Smooth muscle cell (in vitro differentiated cells): ENCODE measurements at regions not wholly inside any gene's neighbourhood (a gene's known extent, or its start where the extent isn't known, plus 50 kb on each side); places are given as distances from the start of the nearest gene placed in this dataset.
"Not testable (repeated sequence)": the region's sequence is repeated elsewhere in the genome, so short reads cannot be mapped to it uniquely, and the experiment has no call there.

ENCODE experiments used
- DNase-seq: peaks from one replicate; lab custom pipeline; 2025; ENCODE audit not compliant: unreplicated experiment; lab: John Stamatoyannopoulos, UW
- H2AFZ ChIP-seq: fragments of 200-600 bp; sonication (generic); 2 replicates; pipeline ENCODE4 v1.6.0; 2016; ENCODE audit warnings: antibody characterized with exemption, low read depth, mild to moderate bottlenecking
- H3F3A ChIP-seq: fragments of 200-600 bp; sonication (generic); 2 replicates; pipeline ENCODE4 v1.6.0; 2017; ENCODE audit warnings: antibody characterized with exemption, low read depth
- H3K27ac ChIP-seq: fragments of 200-600 bp; sonication (generic); 2 replicates; pipeline ENCODE4 v1.5.1; 2016; ENCODE audit warnings: low read depth, mild to moderate bottlenecking
- H3K27me3 ChIP-seq: fragments of 200-600 bp; sonication (generic); 2 replicates; pipeline ENCODE4 v1.6.1; 2016; ENCODE audit warnings: low read depth, mild to moderate bottlenecking
- H3K36me3 ChIP-seq: fragments of 200-600 bp; sonication (generic); 2 replicates; pipeline ENCODE4 v1.5.1; 2016; ENCODE audit warnings: low read depth
- H3K4me1 ChIP-seq: fragments of 200-600 bp; sonication (generic); 2 replicates; pipeline ENCODE4 v1.5.1; 2016; ENCODE audit warnings: low read depth
- H3K4me2 ChIP-seq: fragments of 200-600 bp; sonication (generic); 2 replicates; pipeline ENCODE4 v1.6.0; 2016; ENCODE audit warnings: mild to moderate bottlenecking
- H3K4me3 ChIP-seq: fragments of 200-600 bp; sonication (generic); 2 replicates; pipeline ENCODE4 v1.5.1; 2016; ENCODE audit warnings: mild to moderate bottlenecking
- H3K79me2 ChIP-seq: fragments of 200-600 bp; sonication (generic); 2 replicates; pipeline ENCODE4 v1.6.0; 2016; ENCODE audit warnings: low read depth, mild to moderate bottlenecking
- H3K9ac ChIP-seq: fragments of 200-600 bp; sonication (generic); 2 replicates; pipeline ENCODE4 v1.6.0; 2016; ENCODE audit warnings: low read depth
- H3K9me3 ChIP-seq: fragments of 200-600 bp; sonication (generic); replicated peaks from 2 replicates; pipeline ENCODE4 v1.5.1; 2016; ENCODE audit warnings: low read depth
- H4K20me1 ChIP-seq: fragments of 200-600 bp; sonication (generic); 2 replicates; pipeline ENCODE4 v1.6.0; 2016; ENCODE audit warnings: low read depth
- WGBS: methylation state at CpG from one replicate; pipeline ENCODE4 v1.1.7; 2016; ENCODE audit warnings: low lambda C conversion rate; 5-methylcytosine and 5-hydroxymethylcytosine counted together
- TF ChIP-seq, protein P1 (sequence below): fragments of 200-600 bp; sonication (generic); IDR thresholded peaks from 2 replicates; pipeline ENCODE4 v1.5.1; 2017; ENCODE audit warnings: borderline replicate concordance, mild to moderate bottlenecking, antibody characterized with exemption; ENCODE audit not compliant: insufficient read depth, poor library complexity, severe bottlenecking

DNA sequence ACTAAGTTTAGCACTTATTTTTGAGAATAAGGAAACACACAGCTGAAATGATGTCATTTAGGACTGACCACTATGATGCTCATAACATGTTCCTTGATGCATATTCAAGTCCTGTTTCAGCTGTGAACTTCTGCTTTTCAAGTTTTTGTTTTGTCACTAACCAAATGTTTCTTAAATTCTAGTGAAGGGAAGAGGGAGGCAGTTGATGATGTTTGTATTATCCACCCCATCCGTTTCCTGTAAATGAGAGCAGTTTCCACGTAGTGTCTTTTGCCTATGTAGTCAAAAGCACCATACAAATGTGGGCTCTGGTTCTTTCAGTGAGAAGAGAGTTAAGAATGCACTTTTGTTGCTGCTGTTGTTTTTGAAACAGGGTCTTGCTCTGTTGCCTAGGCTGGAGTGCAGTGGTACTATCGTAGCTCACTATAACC, 491.8 kb downstream of the PCNX1 start:
- peaks cover 7% of the 10 kb centered on the region for H3F3A ChIP-seq
- no peaks in the 10 kb centered on the region for H3K36me3 ChIP-seq
- no peak overlapping the region for H3K9ac ChIP-seq
- TF ChIP-seq, protein P1, sequence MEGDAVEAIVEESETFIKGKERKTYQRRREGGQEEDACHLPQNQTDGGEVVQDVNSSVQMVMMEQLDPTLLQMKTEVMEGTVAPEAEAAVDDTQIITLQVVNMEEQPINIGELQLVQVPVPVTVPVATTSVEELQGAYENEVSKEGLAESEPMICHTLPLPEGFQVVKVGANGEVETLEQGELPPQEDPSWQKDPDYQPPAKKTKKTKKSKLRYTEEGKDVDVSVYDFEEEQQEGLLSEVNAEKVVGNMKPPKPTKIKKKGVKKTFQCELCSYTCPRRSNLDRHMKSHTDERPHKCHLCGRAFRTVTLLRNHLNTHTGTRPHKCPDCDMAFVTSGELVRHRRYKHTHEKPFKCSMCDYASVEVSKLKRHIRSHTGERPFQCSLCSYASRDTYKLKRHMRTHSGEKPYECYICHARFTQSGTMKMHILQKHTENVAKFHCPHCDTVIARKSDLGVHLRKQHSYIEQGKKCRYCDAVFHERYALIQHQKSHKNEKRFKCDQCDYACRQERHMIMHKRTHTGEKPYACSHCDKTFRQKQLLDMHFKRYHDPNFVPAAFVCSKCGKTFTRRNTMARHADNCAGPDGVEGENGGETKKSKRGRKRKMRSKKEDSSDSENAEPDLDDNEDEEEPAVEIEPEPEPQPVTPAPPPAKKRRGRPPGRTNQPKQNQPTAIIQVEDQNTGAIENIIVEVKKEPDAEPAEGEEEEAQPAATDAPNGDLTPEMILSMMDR, result no peak
- no peak overlapping the region for H3K27ac ChIP-seq
- H3K4me3 ChIP-seq, result no peak overlapping the region
- WGBS, result 78% methylated on average over 3 of the region's 3 CpGs
- H3K4me1 ChIP-seq, result peaks cover 9% of the 10 kb centered on the region
- H4K20me1 ChIP-seq, result peaks cover 94% of the 10 kb centered on the region
- H3K4me2 ChIP-seq, result no peak overlapping the region
- H2AFZ ChIP-seq, result no peak overlapping the region
- H3K9me3 ChIP-seq, result no peaks in the 10 kb centered on the region
- H3K79me2 ChIP-seq, result peaks cover 88% of the 10 kb centered on the region
- no peak for DNase-seq
- H3K27me3 ChIP-seq, result no peaks in the 10 kb centered on the region

DNA sequence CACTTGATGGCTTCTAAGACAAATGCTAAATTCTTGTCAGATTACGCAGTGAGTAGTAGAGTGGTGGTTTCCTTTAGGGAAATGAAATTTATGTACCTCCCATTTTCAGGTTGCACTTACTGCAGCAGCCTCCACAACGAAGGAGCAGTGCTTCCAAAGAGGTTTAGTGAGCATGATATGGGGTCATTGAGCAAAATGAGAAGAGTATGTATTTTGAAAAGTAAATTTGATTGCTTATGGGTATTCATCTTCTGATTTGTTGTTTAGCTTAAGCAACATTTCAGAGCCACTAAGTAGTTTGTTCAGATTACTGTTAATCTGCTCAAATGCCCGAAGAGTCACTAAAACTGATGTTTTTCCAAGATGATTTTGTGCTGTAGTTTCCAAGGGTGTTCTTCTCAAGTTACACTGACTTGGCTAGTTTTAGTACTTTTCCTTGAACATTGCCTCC, 493.6 kb downstream of the PCNX1 start:
- peaks cover 84% of the 10 kb centered on the region for H3K79me2 ChIP-seq
- H3K4me1 ChIP-seq, result peaks cover 9% of the 10 kb centered on the region
- DNase-seq, result no peak
- peaks cover 88% of the 10 kb centered on the region for H4K20me1 ChIP-seq
- 41% methylated on average over 3 of the region's 3 CpGs for WGBS
- H3K9me3 ChIP-seq, result no peaks in the 10 kb centered on the region
- H3K36me3 ChIP-seq, result no peaks in the 10 kb centered on the region
- TF ChIP-seq, protein P1, result no peak
- H2AFZ ChIP-seq, result no peak overlapping the region
- peak overlapping the region; percentile 8 for H3K4me2 ChIP-seq
- H3K27ac ChIP-seq, result peak overlapping the region; percentile 37
- peaks cover 7% of the 10 kb centered on the region for H3F3A ChIP-seq
- no peak overlapping the region for H3K4me3 ChIP-seq
- no peak overlapping the region for H3K9ac ChIP-seq
- H3K27me3 ChIP-seq, result no peaks in the 10 kb centered on the region

DNA sequence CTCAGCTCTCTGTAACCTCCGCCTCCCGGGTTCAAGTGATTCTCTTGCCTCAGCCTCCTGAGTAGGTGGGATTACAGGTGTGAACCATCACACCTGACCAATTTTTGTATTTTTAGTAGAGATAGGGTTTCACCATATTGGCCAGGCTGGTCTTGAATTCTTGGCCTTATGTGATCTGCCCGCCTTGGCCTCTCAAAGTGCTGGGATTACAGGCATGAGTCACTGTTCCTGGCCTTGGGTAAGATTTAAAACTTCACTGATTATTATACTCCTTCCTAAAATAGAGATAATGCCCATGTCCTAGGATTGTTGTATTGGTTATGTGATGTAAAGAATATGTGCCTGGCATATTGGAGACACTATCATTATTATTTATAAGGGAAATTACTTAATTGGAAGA, 495.2 kb downstream of the PCNX1 start:
- not testable (repeated sequence) for H3K36me3 ChIP-seq, H2AFZ ChIP-seq, H3K4me1 ChIP-seq, DNase-seq, H3F3A ChIP-seq, H3K9ac ChIP-seq, H3K4me3 ChIP-seq, H3K9me3 ChIP-seq, H3K27me3 ChIP-seq
- Histone ChIP-seq H4K20me1 (peaks cover 76% of the 10 kb centered on the region), H3K79me2 (peaks cover 84% of the 10 kb centered on the region), H3K27ac (peak overlapping the region; percentile 25), H3K4me2 (peak overlapping the region; percentile 18)
- 62% methylated on average over 3 of the region's 3 CpGs for WGBS

DNA sequence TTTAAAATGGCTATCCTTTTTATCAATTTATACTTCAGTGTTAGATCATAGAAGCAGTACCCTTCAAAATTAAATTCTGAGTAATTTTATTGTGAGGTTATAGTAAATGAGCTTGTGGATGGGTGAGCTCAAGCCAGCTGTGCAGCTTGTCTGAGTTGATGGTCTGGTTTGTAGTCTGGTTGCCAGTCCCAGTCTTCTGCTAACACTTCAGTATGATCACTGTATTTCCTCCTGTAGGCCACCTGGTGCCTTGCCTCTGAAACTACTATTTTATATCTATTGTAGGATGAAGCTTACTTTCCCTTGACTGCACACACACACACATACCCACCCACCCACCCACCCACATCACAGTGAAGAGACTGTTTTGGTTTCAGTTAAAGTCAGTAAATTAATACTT, 496.4 kb downstream of the PCNX1 start:
- peaks cover 18% of the 10 kb centered on the region for H3K4me1 ChIP-seq
- peaks cover 7% of the 10 kb centered on the region for H3F3A ChIP-seq
- TF ChIP-seq, protein P1, result no peak
- no peak overlapping the region for H3K4me2 ChIP-seq
- peaks cover 85% of the 10 kb centered on the region for H3K79me2 ChIP-seq
- H3K9me3 ChIP-seq, result no peaks in the 10 kb centered on the region
- H2AFZ ChIP-seq, result no peak overlapping the region
- DNase-seq, result no peak
- no peaks in the 10 kb centered on the region for H3K36me3 ChIP-seq
- H3K9ac ChIP-seq, result no peak overlapping the region
- no peaks in the 10 kb centered on the region for H3K27me3 ChIP-seq
- no peak overlapping the region for H3K4me3 ChIP-seq
- H3K27ac ChIP-seq, result no peak overlapping the region
- peaks cover 74% of the 10 kb centered on the region for H4K20me1 ChIP-seq
